Activated naive CD8-positive, alpha-beta T cell treated with anti-CD3 and anti-CD28 coated beads, Interleukin-2, amount 10 ng/mL, durations not matched to agents 7 days and 5 days (primary cell): ENCODE measurements at regions not wholly inside any gene's neighbourhood (a gene's known extent, or its start where the extent isn't known, plus 50 kb on each side); places are given as distances from the start of the nearest gene placed in this dataset.
"Not testable (repeated sequence)": the region's sequence is repeated elsewhere in the genome, so short reads cannot be mapped to it uniquely, and the experiment has no call there.

Source experiments
- ATAC-seq: fragments of 150-1000 bp; cut with Tn5 transposase; one replicate; pipeline ENCODE4 v1.10.0; 2021; ENCODE audit warnings: low read depth, moderate library complexity
- POLR2A ChIA-PET: fragments of 350-600 bp; sonication (Branson Sonifier 250); formaldehyde crosslinking; loops from one replicate; lab custom pipeline; 2021; ENCODE audit warnings: antibody characterized with exemption; lab: Charles Lee
- DNase-seq: peaks from one replicate; pipeline ENCODE4 v3.0.0; 2021
- H3K27ac Mint-ChIP-seq: one replicate; pipeline ENCODE4 v1.8.0; 2022; ENCODE audit warnings: mild to moderate bottlenecking, mixed read lengths
- H3K27me3 Mint-ChIP-seq: one replicate; pipeline ENCODE4 v1.8.0; 2022; ENCODE audit warnings: mild to moderate bottlenecking, moderate library complexity, mixed read lengths
- H3K36me3 Mint-ChIP-seq: one replicate; pipeline ENCODE4 v1.8.0; 2021; ENCODE audit warnings: mild to moderate bottlenecking, mixed read lengths
- H3K4me1 Mint-ChIP-seq: one replicate; pipeline ENCODE4 v1.8.0; 2021; ENCODE audit warnings: mixed read lengths
- H3K4me3 Mint-ChIP-seq: one replicate; pipeline ENCODE4 v1.8.0; 2022; ENCODE audit warnings: mild to moderate bottlenecking, moderate library complexity, mixed read lengths
- H3K9me3 Mint-ChIP-seq: one replicate; pipeline ENCODE4 v1.8.0; 2021; ENCODE audit warnings: mixed read lengths

GRCh38 chr3:147119989-147120388 is 286.4 kb downstream of the ZIC4 start:
- POLR2A ChIA-PET: no interaction called here
- ATAC-seq: no peak
- no peaks in the 10 kb centered on the region for H3K4me1 Mint-ChIP-seq
- no peak overlapping the region for H3K27ac Mint-ChIP-seq
- DNase-seq: no peak
- H3K27me3 Mint-ChIP-seq: no peaks in the 10 kb centered on the region
- no peak overlapping the region for H3K4me3 Mint-ChIP-seq
- H3K9me3 Mint-ChIP-seq: peaks cover 1% of the 10 kb centered on the region
- H3K36me3 Mint-ChIP-seq: no peaks in the 10 kb centered on the region

- no peaks in the 10 kb centered on the region for H3K36me3 Mint-ChIP-seq
- POLR2A ChIA-PET: no interaction called here
- no peak for ATAC-seq
- DNase-seq: no peak
- H3K27me3 Mint-ChIP-seq: no peaks in the 10 kb centered on the region
- no peak overlapping the region for H3K27ac Mint-ChIP-seq
- H3K9me3 Mint-ChIP-seq: peaks cover 1% of the 10 kb centered on the region
- H3K4me1 Mint-ChIP-seq: no peaks in the 10 kb centered on the region
- H3K4me3 Mint-ChIP-seq: no peak overlapping the region
Observed at GRCh38 chr3:147119346-147119745, 287.0 kb downstream of the ZIC4 start.

DNA sequence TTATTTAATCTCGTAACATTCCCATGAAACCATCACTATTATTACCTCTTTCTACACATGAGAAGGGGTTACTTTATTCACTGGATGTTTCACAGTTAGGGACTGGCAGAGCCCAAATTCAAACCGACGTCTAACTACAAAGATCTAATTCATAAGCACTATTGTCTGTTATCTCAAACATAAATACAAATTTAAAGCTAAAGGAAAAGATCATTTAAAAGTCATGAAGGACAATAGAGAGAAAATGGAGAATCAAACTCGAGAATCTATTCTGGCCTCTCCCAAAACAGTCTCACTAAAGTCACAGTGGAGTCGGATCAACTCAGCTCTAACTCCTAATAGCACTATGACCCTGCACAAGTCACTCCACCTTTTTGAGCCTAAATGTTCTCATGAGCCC is 287.7 kb downstream of the ZIC4 start:
- DNase-seq: no peak
- POLR2A ChIA-PET: no interaction called here
- Mint-ChIP-seq H3K27me3 (no peaks in the 10 kb centered on the region), H3K36me3 (no peaks in the 10 kb centered on the region), H3K27ac (no peak overlapping the region), H3K4me1 (no peaks in the 10 kb centered on the region), H3K9me3 (peaks cover 1% of the 10 kb centered on the region), H3K4me3 (no peak overlapping the region)
- ATAC-seq: no peak

- POLR2A ChIA-PET: no interaction called here
- no peaks in the 10 kb centered on the region for H3K4me1 Mint-ChIP-seq
- H3K36me3 Mint-ChIP-seq: no peaks in the 10 kb centered on the region
- no peak overlapping the region for H3K4me3 Mint-ChIP-seq
- ATAC-seq (no peak), DNase-seq (no peak)
- H3K9me3 Mint-ChIP-seq: peaks cover 1% of the 10 kb centered on the region
- H3K27ac Mint-ChIP-seq: no peak overlapping the region
- H3K27me3 Mint-ChIP-seq: no peaks in the 10 kb centered on the region
Observed at GRCh38 chr3:147117631-147118030, 288.7 kb downstream of the ZIC4 start.

DNA sequence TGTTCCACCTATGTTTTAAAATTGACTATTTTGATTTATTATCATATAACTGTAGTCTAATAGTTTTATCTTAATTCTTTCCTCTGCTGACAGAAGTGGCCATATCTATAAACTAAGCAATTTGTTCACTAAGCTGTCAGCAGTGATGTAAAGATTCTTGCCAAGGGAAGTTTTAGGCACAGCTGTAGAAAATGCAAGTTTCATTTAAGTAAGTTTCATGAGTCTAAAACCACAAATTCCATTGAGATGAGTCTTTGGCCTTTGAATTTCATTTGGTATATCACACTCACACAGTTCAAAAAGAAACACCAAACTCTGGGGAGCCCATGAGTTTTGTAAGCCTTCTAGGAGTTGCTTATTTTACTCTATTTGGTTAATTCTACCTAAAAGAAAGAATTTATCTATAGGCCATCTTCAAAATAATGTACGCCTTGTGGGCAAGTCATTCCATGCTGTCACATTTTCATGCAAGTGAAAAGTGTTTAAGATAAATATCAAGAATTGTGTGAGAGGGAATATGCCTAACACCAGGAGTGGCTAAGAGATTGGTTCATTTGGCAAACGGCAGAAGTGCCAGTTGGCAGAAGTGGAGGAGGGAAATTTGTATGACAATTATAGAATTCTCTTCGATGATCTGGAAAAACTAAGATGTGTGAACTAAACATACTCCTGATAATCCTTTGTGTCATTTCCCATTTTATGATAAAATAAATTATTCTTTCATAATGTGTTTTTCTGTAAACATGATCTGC is 292.9 kb downstream of the ZIC4 start:
- Mint-ChIP-seq H3K4me3 (no peak overlapping the region), H3K36me3 (no peaks in the 10 kb centered on the region), H3K4me1 (no peaks in the 10 kb centered on the region), H3K27me3 (no peaks in the 10 kb centered on the region), H3K9me3 (peaks cover 1% of the 10 kb centered on the region), H3K27ac (no peak overlapping the region)
- DNase-seq (no peak), ATAC-seq (no peak)
- POLR2A ChIA-PET: no interaction called here

GRCh38 chr3:147099076-147099475 is 307.3 kb downstream of the ZIC4 start:
- no peaks in the 10 kb centered on the region for H3K4me1 Mint-ChIP-seq

DNA sequence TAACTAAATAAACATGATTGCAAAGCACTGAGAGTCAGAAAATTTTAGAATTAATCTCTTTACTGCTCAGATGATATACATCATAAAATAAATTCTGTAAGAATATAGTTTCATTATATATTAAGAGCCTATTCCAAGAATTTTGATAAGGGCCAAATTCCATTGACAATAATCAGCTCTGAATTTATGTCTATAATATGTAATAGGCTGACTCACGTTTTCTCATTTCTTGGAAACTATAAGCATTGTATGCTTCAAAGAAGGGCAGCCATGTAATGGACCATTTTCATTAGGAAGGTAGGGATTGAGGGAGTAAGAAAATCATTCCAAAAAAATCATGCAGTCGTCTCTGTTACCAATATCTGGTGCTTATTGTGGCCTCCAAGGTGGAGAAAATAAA is 315.9 kb downstream of the ZIC4 start:
- DNase-seq (no peak), ATAC-seq (no peak)
- no peaks in the 10 kb centered on the region for H3K36me3 Mint-ChIP-seq
- peaks cover 5% of the 10 kb centered on the region for H3K9me3 Mint-ChIP-seq
- no peaks in the 10 kb centered on the region for H3K4me1 Mint-ChIP-seq
- POLR2A ChIA-PET: no interaction called here
- no peak overlapping the region for H3K4me3 Mint-ChIP-seq
- H3K27me3 Mint-ChIP-seq: no peaks in the 10 kb centered on the region
- H3K27ac Mint-ChIP-seq: no peak overlapping the region

More at GRCh38 chr3:147099076-147099475, 307.3 kb downstream of the ZIC4 start:
- POLR2A ChIA-PET: no interaction called here
- DNase-seq (no peak), ATAC-seq (no peak)
- Mint-ChIP-seq H3K4me3 (no peak overlapping the region), H3K9me3 (peaks cover 8% of the 10 kb centered on the region), H3K36me3 (no peaks in the 10 kb centered on the region), H3K27me3 (no peaks in the 10 kb centered on the region), H3K27ac (no peak overlapping the region)

DNA sequence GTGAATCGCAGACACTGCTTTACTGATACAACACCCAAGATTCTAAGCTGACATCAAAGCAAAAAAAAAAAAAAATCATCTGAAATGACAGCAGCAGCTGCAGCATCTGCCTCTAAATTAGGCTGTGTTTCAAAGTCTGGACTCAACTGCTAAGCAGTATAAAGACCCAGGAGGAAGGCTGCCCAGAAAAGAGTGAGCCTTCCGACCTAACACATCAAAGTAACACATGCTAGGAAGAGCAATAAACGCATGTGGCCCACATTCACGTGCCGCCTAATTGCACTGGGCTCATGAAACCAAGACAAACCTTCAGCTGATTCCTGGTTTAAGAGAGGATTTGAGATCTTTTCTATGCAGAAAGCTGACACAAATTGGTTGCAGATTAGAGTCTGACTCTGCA is 317.1 kb downstream of the ZIC4 start:
- no peak overlapping the region for H3K4me3 Mint-ChIP-seq

DNA sequence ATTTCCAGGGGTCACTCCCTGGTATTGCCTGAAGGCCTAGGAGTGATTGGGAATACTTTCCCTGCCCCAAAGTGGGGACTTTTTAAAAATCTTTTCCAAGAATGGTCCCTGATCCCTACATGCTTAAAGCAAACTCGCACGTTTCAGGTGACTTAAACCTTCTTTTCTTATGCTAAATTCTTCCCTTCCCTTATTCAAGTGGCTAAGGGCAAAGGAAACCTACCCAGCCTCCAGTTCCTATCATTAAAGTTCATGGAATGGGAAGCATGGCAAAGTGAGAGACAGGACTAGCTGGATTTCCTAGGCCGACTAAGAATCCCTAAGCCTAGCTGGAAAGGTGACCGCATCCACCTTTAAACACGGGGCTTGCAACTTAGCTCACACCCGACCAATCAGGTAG is 346.8 kb downstream of the ZIC4 start:
- peaks cover 12% of the 10 kb centered on the region for H3K9me3 Mint-ChIP-seq
- H3K4me1 Mint-ChIP-seq, H3K27ac Mint-ChIP-seq, H3K4me3 Mint-ChIP-seq, ATAC-seq, POLR2A ChIA-PET, H3K36me3 Mint-ChIP-seq, H3K27me3 Mint-ChIP-seq, DNase-seq: not testable (repeated sequence)

More for the DNA sequence above, 317.1 kb downstream of the ZIC4 start:
- Mint-ChIP-seq H3K4me1 (no peaks in the 10 kb centered on the region), H3K36me3 (no peaks in the 10 kb centered on the region), H3K9me3 (no peaks in the 10 kb centered on the region), H3K27ac (no peak overlapping the region), H3K27me3 (no peaks in the 10 kb centered on the region)
- POLR2A ChIA-PET: no interaction called here
- no peak for ATAC-seq
- no peak for DNase-seq

DNA sequence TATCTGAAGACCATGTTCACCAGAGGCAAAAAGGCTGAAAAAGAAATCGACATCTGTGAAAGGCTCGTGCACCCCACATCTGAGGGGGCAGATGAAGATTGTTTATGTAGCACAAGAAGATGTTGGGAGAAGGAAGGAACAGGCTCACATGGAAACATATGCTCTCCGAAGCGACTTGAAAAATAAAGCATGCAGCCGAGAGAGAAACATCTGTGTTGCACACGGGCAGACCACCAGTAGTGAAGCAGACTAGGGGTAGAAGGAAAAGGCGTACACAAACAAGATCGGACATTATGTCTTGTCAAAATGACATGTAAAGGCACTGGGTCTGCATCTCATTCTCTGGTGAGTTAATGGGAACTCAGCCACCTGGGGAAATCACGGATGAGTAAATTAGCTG is 356.5 kb downstream of the ZIC4 start:
- Mint-ChIP-seq H3K27ac (no peak overlapping the region), H3K4me3 (no peak overlapping the region), H3K36me3 (no peaks in the 10 kb centered on the region), H3K27me3 (no peaks in the 10 kb centered on the region), H3K4me1 (no peaks in the 10 kb centered on the region), H3K9me3 (peaks cover 10% of the 10 kb centered on the region)
- POLR2A ChIA-PET: no interaction called here
- DNase-seq (no peak), ATAC-seq (no peak)

DNA sequence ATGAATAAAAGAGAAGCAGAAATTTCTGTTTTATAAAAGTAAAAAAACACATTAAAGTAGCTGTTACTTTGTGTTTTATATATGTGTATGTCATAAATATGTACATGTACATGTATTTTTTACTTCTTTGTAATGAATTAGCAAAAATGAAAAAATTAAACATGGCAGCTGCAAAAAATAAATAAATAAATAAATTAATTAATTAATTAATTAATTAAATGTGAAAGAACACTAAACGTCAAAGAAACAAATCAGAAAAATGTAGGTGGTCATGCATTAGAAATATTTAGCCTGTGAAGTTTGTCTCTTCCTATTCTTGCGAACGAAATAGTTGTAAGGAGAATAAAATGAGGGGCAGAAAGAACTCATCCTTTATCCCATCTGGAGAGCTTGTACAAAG is 357.0 kb downstream of the ZIC4 start:
- Mint-ChIP-seq H3K27me3 (no peaks in the 10 kb centered on the region), H3K9me3 (peaks cover 12% of the 10 kb centered on the region), H3K4me3 (no peak overlapping the region), H3K27ac (no peak overlapping the region), H3K36me3 (no peaks in the 10 kb centered on the region), H3K4me1 (no peaks in the 10 kb centered on the region)
- no peak for DNase-seq
- POLR2A ChIA-PET: no interaction called here
- no peak for ATAC-seq

DNA sequence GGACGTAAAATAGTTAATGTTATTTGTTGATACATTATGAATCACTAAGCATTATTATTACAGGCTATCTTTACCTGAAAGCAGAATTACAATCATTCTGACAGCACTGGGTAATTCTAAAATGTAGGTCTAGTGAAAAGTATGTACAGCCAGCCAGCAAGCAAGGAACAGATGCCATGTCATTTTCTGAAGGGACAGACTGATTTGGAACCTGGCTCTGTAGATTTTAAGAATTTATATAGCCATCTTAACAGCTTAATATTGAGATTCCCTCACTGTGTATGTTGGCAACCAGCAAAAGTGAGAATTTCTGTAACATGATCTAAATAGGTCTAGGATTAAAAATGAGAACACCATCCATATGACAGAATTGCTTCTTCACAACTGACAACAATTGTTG is 359.4 kb downstream of the ZIC4 start:
- H3K27ac Mint-ChIP-seq: no peak overlapping the region
- POLR2A ChIA-PET: no interaction called here
- DNase-seq: no peak
- H3K27me3 Mint-ChIP-seq: no peaks in the 10 kb centered on the region
- H3K4me3 Mint-ChIP-seq: no peak overlapping the region
- H3K36me3 Mint-ChIP-seq: no peaks in the 10 kb centered on the region
- no peaks in the 10 kb centered on the region for H3K4me1 Mint-ChIP-seq
- no peak for ATAC-seq
- peaks cover 12% of the 10 kb centered on the region for H3K9me3 Mint-ChIP-seq

DNA sequence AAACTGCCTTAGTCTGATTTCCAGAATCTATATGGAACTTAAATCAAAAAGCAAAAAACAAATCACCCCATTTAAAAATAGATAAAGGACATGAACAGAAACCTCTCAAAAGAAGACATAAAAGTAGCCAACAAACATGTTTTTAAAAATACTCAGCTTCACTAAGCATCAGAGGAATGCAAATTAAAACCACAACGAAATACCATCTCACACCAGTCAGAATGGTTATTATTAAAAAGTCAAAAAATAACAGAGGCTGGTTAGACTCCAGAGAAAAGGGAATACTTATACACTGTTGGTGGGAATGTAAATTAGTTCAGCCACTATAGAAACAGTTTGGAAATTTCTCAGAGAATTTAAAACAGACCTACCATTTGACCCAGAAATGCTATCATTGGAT is 367.9 kb downstream of the ZIC4 start:
- Mint-ChIP-seq H3K27ac (no peak overlapping the region), H3K9me3 (peaks cover 6% of the 10 kb centered on the region), H3K4me1 (no peaks in the 10 kb centered on the region), H3K27me3 (no peaks in the 10 kb centered on the region), H3K4me3 (no peak overlapping the region), H3K36me3 (no peaks in the 10 kb centered on the region)
- DNase-seq (no peak), ATAC-seq (no peak)
- POLR2A ChIA-PET: no interaction called here

DNA sequence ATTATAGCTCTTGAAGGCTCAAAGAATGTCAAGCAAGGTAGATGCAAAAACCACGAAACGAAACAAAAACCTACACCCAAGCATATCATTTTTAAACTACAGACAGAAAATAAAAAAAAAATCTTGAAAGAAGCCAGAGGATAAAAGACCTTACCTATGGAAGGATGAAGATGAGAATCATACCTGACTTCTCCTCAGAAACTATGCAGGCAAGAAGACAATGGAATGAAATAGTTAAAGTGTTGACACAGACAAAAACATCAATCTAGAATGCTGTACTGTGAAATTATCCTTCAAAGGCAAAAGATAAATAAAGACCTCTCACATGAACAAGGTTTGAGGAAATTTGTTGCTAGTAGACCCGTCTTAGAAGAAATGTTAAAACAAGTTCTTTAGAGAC is 372.0 kb downstream of the ZIC4 start:
- no peak for ATAC-seq

More for the DNA sequence above, 372.0 kb downstream of the ZIC4 start:
- H3K36me3 Mint-ChIP-seq: no peaks in the 10 kb centered on the region
- no peak overlapping the region for H3K4me3 Mint-ChIP-seq
- H3K9me3 Mint-ChIP-seq: peaks cover 6% of the 10 kb centered on the region
- POLR2A ChIA-PET: no interaction called here
- no peak for DNase-seq
- H3K27me3 Mint-ChIP-seq: no peaks in the 10 kb centered on the region
- H3K27ac Mint-ChIP-seq: no peak overlapping the region
- H3K4me1 Mint-ChIP-seq: no peaks in the 10 kb centered on the region
